ENCODE measurements at regions not wholly inside any gene's neighbourhood (a gene's known extent, or its start where the extent isn't known, plus 50 kb on each side); places are given as distances from the start of the nearest gene placed in this dataset.
A peak's percentile ranks its signal among the peaks of the same experiment; 100 is the strongest.

DNA sequence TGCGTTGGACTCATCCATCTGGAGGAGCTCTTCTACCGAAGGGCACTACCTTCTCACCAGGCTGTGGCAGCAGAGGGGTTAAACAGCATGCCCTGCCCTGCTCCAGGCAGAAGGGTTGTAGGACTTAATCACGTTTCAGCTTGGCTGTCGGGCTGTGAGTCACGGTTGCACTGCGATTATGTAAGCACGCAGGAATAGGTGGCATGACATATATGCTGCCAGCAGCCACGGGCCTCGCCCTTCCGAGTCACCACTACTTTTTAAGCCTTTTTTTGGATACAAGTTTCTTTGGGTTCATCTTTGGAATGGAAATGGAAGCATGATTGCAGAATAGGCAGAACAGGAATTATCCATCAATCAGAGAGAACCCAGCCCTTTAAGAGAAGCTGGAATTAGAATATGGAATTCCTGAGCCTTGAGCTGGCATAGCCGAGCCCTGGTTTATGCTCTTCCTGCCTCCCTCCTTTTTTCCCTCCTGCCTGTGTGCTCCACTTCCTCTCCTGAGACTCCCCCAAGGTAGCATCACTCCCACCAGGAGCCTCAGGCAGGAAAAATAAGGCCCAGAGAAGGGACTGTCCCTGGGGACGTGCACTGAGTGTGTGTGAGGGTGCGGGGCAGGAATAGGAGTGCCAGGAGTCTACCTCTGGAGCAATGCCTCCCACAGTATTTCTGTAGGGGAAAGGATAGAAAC is 86.8 kb downstream of the SEMA4F start:
- H3K4me3 ChIP-seq (replicated peaks; ENCODE audit: low read depth, low read length), result no peak overlapping the region
- TF ChIP-seq CTCF (IDR thresholded peaks at IDR 0.05; ENCODE audit: low read depth, low read length, missing control alignments), result no peak
- peak; percentile 88 for DNase-seq (ENCODE audit: extremely low read depth, low read depth)

DNA sequence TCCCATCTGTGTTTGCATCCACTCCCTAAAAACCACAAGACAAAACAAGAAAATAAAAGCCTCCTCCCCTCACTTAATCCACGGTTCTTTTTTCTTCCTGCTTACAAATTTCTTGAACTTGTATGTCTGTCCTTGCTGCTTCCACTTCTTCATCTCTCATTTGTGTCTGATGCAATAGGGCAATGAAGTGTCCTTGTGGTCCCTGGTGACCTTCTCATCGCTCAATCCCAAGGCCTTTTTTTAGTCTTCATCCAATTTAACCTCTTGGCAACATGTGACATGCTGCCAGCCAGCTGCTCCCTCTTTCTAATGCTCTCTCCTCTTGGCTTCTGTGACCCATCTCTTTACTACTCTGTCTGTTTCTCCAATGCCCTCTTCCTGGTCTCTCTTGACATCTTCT is 87.6 kb downstream of the SEMA4F start:
- no peak for TF ChIP-seq CTCF (IDR thresholded peaks at IDR 0.05; ENCODE audit: low read depth, low read length, missing control alignments)
- DNase-seq (ENCODE audit: extremely low read depth, low read depth), result no peak
- H3K4me3 ChIP-seq (replicated peaks; ENCODE audit: low read depth, low read length), result no peak overlapping the region

DNA sequence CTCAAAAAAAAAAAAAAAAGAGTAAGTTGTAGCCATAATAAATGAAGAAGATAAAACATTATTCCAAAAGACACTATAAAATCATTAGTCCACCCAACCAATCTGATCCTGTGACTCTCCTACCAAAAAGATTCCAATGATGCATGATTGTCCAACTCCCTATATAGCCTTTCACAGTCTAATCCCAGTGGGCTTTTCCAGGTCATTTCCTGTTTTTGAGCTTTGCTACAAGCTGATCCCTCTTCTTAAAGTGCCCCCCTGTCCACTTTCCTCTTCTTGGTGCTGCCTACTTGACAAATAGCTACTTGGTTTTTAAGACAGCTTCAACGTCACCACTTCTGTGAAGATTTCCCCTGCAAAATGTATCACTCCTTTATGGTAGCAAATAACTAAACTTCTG is 88.4 kb downstream of the SEMA4F start:
- H3K4me3 ChIP-seq (replicated peaks; ENCODE audit: low read depth, low read length), result no peak overlapping the region
- TF ChIP-seq CTCF (IDR thresholded peaks at IDR 0.05; ENCODE audit: low read depth, low read length, missing control alignments), result no peak
- no peak for DNase-seq (ENCODE audit: extremely low read depth, low read depth)

DNA sequence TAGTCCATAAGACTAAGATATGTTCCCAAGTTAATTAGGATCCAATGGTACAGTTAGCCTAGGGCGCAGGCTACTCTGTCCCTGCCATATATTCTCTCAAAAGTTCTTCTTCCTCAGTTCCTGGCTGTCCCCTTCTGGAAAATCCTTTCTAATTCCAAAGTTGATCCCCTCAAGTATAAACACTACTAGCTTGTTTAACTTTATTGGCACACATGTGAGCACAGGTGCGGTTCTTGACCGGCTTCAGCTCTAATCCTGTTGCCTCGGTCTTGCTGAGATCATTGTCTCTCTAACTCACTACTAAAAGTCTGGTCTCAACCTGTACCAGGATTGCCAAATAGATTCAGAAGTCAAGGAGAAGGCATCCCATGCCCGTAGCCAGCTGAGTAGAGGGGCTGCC is 89.0 kb downstream of the SEMA4F start:
- DNase-seq (ENCODE audit: extremely low read depth, low read depth), result no peak

GRCh38 chr2:74743778-74744177 is 89.7 kb downstream of the SEMA4F start:
- H3K4me3 ChIP-seq (replicated peaks; ENCODE audit: low read depth, low read length), result no peak overlapping the region
- DNase-seq (ENCODE audit: extremely low read depth, low read depth), result no peak
- no peak for TF ChIP-seq CTCF (IDR thresholded peaks at IDR 0.05; ENCODE audit: low read depth, low read length, missing control alignments)

More for the DNA sequence above, 89.0 kb downstream of the SEMA4F start:
- H3K4me3 ChIP-seq (replicated peaks; ENCODE audit: low read depth, low read length), result no peak overlapping the region
- TF ChIP-seq CTCF (IDR thresholded peaks at IDR 0.05; ENCODE audit: low read depth, low read length, missing control alignments), result no peak

- no peak for DNase-seq (ENCODE audit: extremely low read depth, low read depth)
- no peak for TF ChIP-seq CTCF (IDR thresholded peaks at IDR 0.05; ENCODE audit: low read depth, low read length, missing control alignments)
Measured at GRCh38 chr2:74744731-74745515, 89.0 kb upstream of the HK2 start.

More at GRCh38 chr2:74744731-74745515, 89.0 kb upstream of the HK2 start:
- H3K4me3 ChIP-seq (replicated peaks; ENCODE audit: low read depth, low read length), result no peak overlapping the region
